NCI-H226 (cell line): ENCODE measurements at regions not wholly inside any gene's neighbourhood (a gene's known extent, or its start where the extent isn't known, plus 50 kb on each side); places are given as distances from the start of the nearest gene placed in this dataset.

ENCODE experiments used
- DNase-seq: peaks from one replicate; pipeline ENCODE4 v3.0.0-alpha.2; 2015

- DNase-seq: no peak
Observed at GRCh38 chr6:105954148-105954547, 132.0 kb upstream of the PRDM1 start.

DNA sequence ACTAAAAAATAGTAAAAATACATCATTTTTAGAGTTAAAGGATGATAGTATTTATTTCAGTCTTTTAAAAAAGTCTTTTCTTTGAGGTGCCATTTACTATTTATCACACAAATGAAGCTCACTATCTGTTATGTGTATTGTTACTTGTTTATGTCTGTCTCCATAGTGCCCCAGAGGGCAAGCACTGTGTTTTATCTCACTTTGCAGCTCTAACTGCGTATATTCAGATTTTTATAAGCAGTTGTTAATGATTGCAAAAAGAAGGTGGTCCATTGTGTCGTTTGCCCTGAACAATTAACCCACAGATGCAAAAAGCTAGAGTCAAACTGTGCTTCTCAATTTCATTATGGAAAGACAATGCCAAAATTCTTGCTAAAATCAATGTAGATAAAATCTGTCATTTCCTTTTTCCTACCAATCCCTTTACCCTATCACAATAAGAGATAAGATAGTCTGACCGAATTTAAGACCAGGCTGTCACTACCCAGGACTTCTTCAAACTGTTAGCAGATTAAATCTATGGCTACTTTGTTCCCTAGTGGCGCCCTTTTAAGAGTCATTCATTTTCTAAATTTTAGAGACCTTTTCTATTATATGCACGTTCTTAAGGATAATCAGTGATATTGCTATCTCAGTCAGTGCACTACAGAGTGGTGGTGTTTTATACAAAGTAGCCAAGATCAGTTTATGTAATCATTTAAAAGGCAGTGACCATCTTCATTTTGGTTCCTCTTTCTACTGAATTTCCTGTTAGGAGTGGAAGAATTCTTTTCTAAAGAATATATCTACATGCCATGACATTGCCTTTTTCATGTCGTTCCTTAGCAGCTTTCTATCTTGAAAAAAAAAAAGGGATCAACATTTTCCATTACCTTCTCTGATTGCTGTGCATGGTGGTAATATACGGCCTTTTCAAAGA, 133.1 kb upstream of the PRDM1 start:
- DNase-seq: no peak

DNA sequence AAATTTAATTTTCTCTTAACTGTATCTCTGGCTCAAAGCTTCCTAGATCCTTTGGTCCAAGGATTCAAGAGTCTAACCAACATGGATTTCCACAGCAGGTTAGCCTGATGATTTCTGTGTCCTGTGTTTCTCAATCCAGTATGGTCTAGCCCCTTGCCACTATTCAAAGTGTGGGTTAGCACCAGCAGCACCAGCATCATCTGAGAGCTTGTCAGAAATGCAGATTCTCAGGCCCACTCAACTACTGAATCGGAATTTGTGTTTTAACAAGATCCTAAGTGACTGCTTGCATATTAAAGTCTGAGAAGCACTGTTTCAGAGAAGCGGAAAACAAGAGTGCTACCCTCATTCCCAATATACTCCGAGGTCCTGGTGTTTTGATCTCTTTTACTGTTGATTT, 133.8 kb upstream of the PRDM1 start:
- DNase-seq: no peak

DNA sequence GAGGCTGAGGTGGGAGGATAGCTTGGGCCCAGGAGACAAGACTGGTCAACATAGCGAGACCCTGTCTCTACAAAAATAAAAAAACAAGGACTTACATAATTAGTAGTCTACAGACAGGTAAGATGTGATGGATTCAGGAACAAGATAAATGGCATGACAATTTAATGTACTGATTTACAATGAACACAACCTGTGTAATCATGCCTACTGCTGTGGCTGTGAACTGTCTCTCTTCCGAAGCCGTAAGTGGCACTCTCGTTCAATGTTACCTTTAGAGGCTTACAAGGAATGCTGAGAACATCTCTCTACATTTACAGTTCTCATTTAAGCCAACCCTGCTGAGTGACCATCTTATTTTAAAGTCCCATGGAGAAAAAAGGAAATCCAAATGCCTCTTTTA, 134.8 kb upstream of the PRDM1 start:
- no peak for DNase-seq

DNA sequence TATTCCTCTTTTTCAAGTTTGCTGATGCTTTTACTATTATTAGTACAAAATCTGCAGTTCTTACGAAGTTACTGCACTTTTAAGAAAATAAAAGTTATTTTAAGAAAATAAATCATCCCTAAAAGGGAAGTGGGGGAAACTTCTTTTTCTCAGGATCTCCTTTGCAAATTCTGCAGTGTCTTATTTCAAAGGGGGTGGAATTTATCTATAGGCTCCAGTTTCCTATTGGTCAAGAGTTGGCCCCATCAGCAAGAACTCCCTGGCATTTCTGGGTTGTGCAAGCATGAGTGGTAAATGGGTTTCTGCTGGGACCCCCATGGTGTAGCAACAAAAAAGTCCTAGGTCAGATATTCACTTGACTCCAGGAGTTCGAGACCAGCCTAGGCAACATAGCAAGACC, 136.3 kb upstream of the PRDM1 start:
- no peak for DNase-seq

- DNase-seq: no peak
Observed at GRCh38 chr6:105943514-105943913, 142.6 kb upstream of the PRDM1 start.

DNA sequence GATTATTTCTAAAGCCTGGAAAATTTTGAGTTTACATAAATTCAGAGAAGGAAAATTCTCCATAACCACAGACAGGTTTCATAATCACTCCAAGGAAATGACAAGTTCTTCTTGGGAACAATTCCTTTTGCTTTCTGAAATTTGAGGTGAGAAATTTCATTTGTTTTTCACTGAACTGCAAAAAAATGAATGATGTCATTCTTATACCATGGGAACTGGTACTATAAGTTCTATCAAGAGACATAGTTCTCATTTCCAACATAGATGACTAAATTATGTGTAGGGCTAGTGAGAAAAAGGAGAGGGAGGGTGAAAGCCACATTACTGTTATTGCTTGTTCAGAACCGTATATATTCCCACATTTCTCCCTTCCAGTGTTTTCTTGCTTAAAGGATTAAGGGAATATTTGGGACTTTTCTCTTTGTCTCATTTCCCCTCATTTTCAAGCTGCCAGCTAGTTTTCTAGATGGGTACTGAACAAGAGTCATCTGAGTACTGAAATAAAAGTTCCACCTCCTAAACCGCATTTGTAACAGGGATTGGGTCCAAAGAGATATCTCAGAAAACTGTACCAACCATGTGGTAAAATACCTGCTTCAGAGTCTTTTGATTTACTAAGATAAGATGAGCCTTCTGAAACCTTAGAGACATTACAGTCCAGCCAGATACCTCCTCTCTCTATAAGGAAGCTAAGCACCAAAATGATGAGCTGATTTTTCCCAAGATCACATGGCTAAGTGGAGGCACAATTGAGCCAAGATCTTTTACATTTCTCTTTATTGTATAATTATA, 144.3 kb upstream of the PRDM1 start:
- DNase-seq: no peak

DNA sequence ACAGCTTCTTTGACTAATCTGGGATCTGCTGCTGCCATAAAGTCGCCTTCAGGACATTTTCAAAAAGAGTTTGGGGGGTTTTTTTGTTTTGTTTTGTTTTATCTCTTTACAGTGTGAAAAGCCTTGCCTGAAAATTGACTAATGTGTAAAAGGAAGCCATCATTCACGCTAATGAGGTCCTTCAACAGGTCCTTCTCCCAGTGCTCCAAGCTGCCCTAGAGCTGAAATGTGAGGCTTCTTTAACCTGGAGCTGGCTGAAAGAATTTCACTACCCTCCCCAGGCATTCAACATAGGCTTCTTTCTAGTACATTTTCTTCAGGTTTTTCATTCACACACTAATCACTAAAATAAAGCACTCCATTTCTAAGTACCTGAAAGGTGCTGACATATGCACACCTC, 145.1 kb upstream of the PRDM1 start:
- DNase-seq: no peak

- DNase-seq: no peak
Observed at GRCh38 chr6:105936972-105937371, 149.2 kb upstream of the PRDM1 start.

DNA sequence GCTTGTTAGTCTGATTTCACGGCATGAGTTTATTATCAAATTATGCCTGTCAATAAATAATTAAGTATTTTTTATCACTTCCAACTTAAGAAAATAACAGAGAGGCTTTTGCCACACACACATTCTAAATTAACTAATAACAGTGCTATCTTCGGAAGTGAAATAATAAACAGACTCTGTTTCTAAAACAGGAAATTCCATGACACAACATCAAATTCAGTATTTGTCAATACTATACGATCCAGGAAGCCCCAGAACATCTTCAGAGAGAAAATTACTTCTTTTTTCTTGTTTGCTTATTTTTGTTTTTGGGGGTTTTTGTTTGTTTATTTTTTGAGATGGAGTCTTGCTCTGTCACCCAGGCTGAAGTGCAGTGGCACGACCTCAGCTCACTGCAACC, 150.7 kb upstream of the PRDM1 start:
- no peak for DNase-seq

DNA sequence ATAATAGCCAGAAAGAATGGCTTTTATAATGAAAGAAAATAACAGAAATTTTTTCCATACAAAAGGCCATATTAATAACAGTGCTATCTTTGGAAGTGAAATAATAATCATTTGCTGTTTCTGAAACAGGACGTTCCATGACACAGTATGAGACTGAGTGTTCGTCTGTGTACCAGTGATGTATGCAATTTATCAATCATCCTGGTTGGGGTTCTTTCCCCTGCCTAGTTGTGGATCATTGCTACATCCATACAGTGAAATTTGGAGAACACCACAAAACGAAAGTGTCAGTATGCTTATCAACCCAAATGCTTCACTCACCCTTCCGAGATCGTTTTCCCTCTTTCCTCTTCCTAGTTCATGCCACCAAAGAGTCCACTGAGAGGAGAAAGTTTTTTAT, 151.4 kb upstream of the PRDM1 start:
- no peak for DNase-seq

- DNase-seq: no peak
Observed at GRCh38 chr6:105932440-105932839, 153.7 kb upstream of the PRDM1 start.

- no peak for DNase-seq
Observed at GRCh38 chr6:105929626-105930025, 156.5 kb upstream of the PRDM1 start.

DNA sequence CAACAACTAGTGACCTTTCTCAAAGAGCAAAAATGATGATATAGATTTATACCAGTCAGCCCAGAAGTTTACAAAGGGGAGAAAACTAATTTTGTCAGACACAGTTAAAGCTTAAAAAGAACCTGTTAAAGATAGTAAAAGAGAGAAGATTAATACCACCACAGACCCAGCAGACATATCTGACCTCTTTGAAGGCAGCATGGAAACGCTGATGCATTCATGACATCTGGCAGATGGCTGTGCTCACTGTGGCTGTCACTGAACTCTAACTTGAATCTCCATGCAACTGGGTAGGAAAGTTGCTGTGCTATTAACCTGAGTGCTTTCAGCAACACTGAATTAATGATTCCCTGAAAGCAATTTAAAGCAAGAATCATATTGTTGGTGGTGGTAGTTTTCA, 159.8 kb upstream of the PRDM1 start:
- DNase-seq: no peak

DNA sequence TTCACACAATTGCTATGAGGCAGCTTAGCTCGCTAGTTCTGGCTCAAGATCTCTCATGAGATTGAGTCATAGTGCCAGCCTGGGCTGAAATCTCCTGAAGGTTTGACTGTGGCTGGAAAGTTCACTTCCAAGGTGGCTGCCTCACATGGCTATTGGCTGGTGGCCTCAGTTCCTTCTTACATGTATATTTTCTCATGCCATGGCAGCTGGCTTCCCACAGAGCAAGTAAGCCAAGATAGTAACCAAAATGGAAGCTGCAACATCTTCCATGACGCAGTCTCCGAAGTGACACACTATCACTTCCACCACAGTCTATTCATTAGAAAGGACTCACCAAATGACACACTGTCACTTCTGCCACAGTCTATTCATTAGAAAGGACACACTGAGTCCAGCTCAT, 160.4 kb upstream of the PRDM1 start:
- DNase-seq: no peak

GRCh38 chr6:105921781-105922180, 164.4 kb upstream of the PRDM1 start:
- no peak for DNase-seq

GRCh38 chr6:105920071-105920470, 166.1 kb upstream of the PRDM1 start:
- no peak for DNase-seq

DNA sequence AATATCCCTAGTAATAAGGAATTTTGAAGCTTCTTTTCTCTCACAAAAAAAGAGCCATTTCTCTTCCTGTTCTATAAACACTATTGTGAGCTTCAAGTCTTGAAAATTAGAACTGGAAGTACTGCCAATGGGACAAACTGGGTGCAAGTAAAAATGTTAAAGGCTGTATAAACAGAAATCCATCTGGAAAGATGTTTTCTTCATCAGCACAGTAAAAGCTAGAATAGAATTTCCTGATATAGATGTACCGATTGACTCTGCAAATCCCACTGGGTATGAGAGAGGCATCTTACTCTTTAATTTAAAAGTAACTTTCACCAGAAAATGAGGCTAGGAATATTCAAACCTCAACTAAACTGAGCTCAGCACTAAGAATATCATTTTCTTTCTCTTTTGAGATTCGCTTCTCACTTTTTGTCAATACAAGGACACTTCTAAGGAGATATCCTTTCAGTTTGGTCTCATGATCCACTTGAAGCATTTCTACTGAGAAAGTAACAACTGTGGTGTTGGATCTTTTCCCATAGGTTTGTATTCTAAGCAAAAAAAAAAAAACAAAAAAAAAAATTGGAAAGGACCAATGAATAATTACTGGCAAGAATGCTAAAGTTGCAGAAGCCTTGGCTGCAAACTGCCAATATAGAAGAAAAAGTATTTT, 169.0 kb upstream of the PRDM1 start:
- DNase-seq: no peak

DNA sequence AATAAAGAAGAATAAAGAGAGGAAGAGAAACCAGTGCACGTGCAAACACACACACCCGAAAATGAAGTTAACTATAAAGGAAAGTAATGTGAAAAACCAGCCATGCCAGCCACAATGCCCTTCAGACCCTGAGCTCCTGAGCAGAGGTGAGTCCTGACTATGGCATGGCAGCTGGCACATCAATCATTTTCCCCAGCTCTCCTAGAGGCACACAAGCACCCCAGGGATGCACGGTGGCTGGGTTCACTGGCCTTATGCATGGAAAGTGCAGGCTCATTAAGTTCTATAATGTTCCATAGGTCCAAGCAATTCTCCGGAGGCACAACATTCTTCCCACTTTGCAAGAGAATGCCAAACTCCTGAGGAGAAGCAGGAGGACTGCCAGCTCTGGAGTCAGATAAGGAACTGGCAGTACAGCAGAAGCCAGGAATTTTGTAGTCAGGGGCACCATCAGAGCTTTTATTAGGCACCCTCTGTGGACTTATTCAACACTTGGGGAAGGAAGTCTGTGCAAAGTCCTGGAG, 175.0 kb upstream of the PRDM1 start:
- DNase-seq: no peak

DNA sequence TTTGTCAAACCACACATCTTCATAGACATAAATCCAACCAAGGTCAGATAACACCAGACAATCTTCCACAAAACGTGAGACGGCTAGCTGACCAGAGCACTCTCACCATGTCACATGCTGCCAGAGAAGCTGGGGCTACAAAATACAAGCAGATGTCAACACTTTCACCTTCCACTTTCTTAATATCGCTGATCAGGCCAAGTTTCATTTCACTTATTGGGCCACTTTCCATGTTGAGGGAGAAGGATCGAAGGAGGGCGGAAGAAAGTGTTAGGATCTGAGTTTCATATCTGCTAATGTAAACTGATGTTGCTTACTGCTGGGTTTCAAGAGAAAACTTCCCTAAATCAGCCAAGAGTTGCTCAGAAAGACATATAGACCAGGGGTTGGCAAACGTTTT, 177.0 kb upstream of the PRDM1 start:
- no peak for DNase-seq

GRCh38 chr6:105907991-105908390, 178.1 kb upstream of the PRDM1 start:
- no peak for DNase-seq

- DNase-seq: no peak
Observed at GRCh38 chr6:105907301-105907700, 178.8 kb upstream of the PRDM1 start.

DNA sequence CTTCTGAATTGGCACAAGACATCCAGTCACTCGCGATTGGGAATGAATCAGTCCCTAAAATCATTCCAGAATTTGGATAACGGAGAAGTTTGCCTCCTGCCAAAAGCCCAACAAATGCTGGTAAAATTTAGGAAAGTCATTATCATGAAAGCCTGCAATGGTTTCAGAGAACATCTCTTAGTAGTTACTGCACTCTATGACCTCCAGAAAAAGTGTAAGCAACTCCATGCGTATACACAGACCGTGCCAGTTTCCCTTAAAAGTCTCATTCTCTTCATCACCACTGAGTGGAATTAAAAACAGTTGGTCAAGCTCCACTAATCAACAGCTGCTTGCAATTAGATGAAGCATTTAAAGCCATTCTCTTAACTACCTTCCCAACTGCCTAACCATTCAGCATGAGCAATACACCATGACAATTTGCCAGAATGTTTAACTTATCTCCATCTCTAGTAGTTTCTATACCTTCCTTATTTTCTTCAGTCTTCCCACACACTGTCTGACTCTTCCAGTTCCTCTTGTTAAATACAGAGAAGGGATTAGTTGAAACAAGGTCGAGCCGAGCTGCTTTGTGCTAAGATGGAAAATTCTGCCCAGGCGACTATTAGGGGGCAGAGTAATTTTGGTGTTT, 183.6 kb upstream of the PRDM1 start:
- DNase-seq: no peak
